ENCODE measurements at regions not wholly inside any gene's neighbourhood (a gene's known extent, or its start where the extent isn't known, plus 50 kb on each side); places are given as distances from the start of the nearest gene placed in this dataset.

GRCh38 chr2:222088561-222088960 is 210.2 kb downstream of the PAX3 start:
- no peaks in the 10 kb centered on the region for H3K9me3 ChIP-seq
- no peak overlapping the region for H3K4me3 ChIP-seq
- intact Hi-C loops (cut with DNase I) = no loop called here
- H3K4me1 ChIP-seq (replicated peaks) = no peaks in the 10 kb centered on the region
- WGBS = 63% methylated on average over 2 of the region's 2 CpGs
- no peaks in the 10 kb centered on the region for H3K36me3 ChIP-seq
- DNase-seq (ENCODE audit: low spot score) = no peak
- H3K27ac ChIP-seq = no peak overlapping the region
- TF ChIP-seq POLR2AphosphoS5 (IDR thresholded peaks at IDR 0.05) (no peak), CTCF (IDR thresholded peaks at IDR 0.05) (no peak), POLR2A (IDR thresholded peaks at IDR 0.05) (no peak)
- H3K27me3 ChIP-seq (replicated peaks; ENCODE audit: insufficient read depth) = no peaks in the 10 kb centered on the region

- Histone ChIP-seq H3K36me3 (no peaks in the 10 kb centered on the region), H3K4me1 (replicated peaks) (no peaks in the 10 kb centered on the region), H3K27me3 (replicated peaks; ENCODE audit: insufficient read depth) (no peaks in the 10 kb centered on the region), H3K27ac (no peak overlapping the region), H3K9me3 (no peaks in the 10 kb centered on the region), H3K4me3 (no peak overlapping the region)
- intact Hi-C loops (cut with DNase I) = no loop called here
- no peak for TF ChIP-seq CTCF (IDR thresholded peaks at IDR 0.05)
- no peak for TF ChIP-seq POLR2A (IDR thresholded peaks at IDR 0.05)
- no peak for TF ChIP-seq POLR2AphosphoS5 (IDR thresholded peaks at IDR 0.05)
- no peak for DNase-seq (ENCODE audit: low spot score)
- WGBS = 37% methylated on average over 3 of the region's 3 CpGs
Observed at GRCh38 chr2:222087998-222088397, 210.8 kb downstream of the PAX3 start.

GRCh38 chr2:222082201-222082600 is 216.6 kb downstream of the PAX3 start:
- Histone ChIP-seq H3K4me3 (no peak overlapping the region), H3K36me3 (no peaks in the 10 kb centered on the region), H3K9me3 (no peaks in the 10 kb centered on the region), H3K4me1 (replicated peaks) (no peaks in the 10 kb centered on the region), H3K27me3 (replicated peaks; ENCODE audit: insufficient read depth) (no peaks in the 10 kb centered on the region), H3K27ac (no peak overlapping the region)
- WGBS = 82% methylated on average over 3 of the region's 3 CpGs
- TF ChIP-seq CTCF (IDR thresholded peaks at IDR 0.05) (no peak), POLR2A (IDR thresholded peaks at IDR 0.05) (no peak), POLR2AphosphoS5 (IDR thresholded peaks at IDR 0.05) (no peak)
- DNase-seq (ENCODE audit: low spot score) = no peak
- intact Hi-C loops (cut with DNase I) = no loop called here

GRCh38 chr2:222080141-222080540 is 218.7 kb downstream of the PAX3 start:
- 92% methylated on average over 2 of the region's 2 CpGs for WGBS
- Histone ChIP-seq H3K27ac (no peak overlapping the region), H3K4me1 (replicated peaks) (no peaks in the 10 kb centered on the region), H3K27me3 (replicated peaks; ENCODE audit: insufficient read depth) (no peaks in the 10 kb centered on the region), H3K36me3 (no peaks in the 10 kb centered on the region), H3K4me3 (no peak overlapping the region), H3K9me3 (no peaks in the 10 kb centered on the region)
- DNase-seq (ENCODE audit: low spot score) = no peak
- intact Hi-C loops (cut with DNase I) = no loop called here
- no peak for TF ChIP-seq POLR2AphosphoS5 (IDR thresholded peaks at IDR 0.05)
- TF ChIP-seq CTCF (IDR thresholded peaks at IDR 0.05) = no peak
- no peak for TF ChIP-seq POLR2A (IDR thresholded peaks at IDR 0.05)

- TF ChIP-seq CTCF (IDR thresholded peaks at IDR 0.05) (no peak), POLR2A (IDR thresholded peaks at IDR 0.05) (no peak), POLR2AphosphoS5 (IDR thresholded peaks at IDR 0.05) (no peak)
- H3K4me1 ChIP-seq (replicated peaks) = no peaks in the 10 kb centered on the region
- no peak for DNase-seq (ENCODE audit: low spot score)
- H3K27ac ChIP-seq = no peak overlapping the region
- H3K36me3 ChIP-seq = no peaks in the 10 kb centered on the region
- 71% methylated on average over 7 of the region's 7 CpGs for WGBS
- no peak overlapping the region for H3K4me3 ChIP-seq
- intact Hi-C loops (cut with DNase I) = no loop called here
- no peaks in the 10 kb centered on the region for H3K9me3 ChIP-seq
- peaks cover 2% of the 10 kb centered on the region for H3K27me3 ChIP-seq (replicated peaks; ENCODE audit: insufficient read depth)
Observed at GRCh38 chr2:222076973-222077690, 221.7 kb downstream of the PAX3 start.
